Stimulated activated CD4-positive, alpha-beta T cell treated with anti-CD3 and anti-CD28 coated beads, Interleukin-1b, Interleukin-23, amount 100 ng/mL, for 4 hours (primary cell): ENCODE measurements at regions not wholly inside any gene's neighbourhood (a gene's known extent, or its start where the extent isn't known, plus 50 kb on each side); places are given as distances from the start of the nearest gene placed in this dataset.
"Not testable (repeated sequence)": the region's sequence is repeated elsewhere in the genome, so short reads cannot be mapped to it uniquely, and the experiment has no call there.

ENCODE experiments used
- DNase-seq, 2 donors: peaks; one replicate each; pipeline ENCODE4 v3.0.0-alpha.2; 2020; ENCODE audit warnings: low read depth in 2 of 2

- no peak for DNase-seq
Observed at GRCh38 chr2:153307223-153307622, 171.3 kb downstream of the RPRM start.

DNA sequence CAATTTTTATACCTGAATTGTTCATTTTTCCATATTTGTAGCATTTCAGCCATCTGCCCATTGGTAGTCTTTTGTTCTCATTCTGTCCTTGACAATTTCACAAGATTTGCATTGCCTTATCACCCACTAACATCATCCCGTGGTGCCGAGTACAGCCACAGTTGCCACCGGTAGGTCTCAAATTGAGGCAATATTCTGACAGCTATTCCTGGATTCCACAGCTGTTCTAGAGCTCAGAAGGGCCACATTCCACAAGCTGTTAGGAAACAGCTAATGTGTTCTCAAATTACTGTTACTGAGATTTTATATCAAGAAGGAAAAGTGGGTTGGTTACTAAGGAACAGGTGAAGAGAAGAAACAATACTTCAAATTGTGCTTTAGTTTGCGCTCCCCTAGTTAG lies 178.8 kb downstream of the RPRM start:
- DNase-seq = no peak

GRCh38 chr2:153299217-153299616 lies 179.3 kb downstream of the RPRM start:
- DNase-seq = no peak

GRCh38 chr2:153294199-153294786 lies 184.3 kb downstream of the RPRM start:
- no peak for DNase-seq

DNA sequence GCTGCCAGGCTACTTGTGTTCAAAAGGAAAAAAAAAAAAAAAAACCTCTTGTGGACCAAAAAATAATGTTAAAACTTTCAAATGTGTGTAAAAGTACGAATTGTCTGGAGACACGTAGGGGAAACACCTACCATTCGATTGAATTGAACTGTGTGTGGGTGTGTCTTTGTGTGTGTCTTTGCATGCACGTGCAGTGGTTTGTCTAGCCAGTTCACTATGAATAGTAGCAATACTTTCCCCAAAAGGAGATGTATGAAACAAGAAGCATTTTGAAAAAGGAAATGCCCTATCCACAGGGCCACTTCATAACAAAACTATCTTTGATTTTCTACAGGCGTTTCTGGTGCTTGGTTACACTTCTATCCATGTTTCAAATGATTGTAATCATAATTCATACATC lies 186.8 kb downstream of the RPRM start:
- DNase-seq = no peak

DNA sequence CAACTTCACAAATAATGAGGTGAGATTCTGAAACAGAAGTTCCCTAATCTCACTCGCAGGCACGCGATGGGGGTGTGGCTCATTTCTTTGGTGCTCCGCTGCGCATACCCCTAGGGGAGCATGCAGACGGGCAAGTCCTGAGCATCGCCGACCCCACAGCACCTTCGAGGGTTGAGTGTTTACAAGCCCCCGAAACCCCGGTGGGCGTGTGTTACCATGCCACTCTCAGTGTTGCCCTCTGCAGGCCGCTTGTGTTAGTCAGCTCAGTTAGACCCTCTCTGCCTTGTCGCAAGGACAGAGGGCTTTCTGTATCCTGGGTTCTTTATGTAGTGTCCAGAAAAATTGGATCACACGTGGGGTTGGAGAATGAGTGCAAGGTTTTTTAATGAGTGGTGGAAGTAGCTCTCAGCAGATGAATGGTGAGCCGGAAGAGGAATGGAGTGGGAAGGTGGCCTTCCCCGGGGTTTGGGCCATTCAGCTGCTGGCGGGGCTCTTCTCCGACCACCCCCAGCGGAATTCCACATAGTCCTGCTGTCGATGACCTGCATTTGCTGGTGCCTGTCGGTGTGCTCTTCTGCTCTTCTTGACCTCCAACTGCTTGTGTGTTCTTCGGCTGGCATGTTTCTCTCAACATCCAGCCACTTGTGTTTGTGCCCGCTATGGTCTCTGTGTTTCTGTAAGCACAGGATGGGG lies 191.3 kb downstream of the RPRM start:
- no peak for DNase-seq

GRCh38 chr2:153268941-153269461 lies 209.6 kb downstream of the RPRM start:
- no peak for DNase-seq

DNA sequence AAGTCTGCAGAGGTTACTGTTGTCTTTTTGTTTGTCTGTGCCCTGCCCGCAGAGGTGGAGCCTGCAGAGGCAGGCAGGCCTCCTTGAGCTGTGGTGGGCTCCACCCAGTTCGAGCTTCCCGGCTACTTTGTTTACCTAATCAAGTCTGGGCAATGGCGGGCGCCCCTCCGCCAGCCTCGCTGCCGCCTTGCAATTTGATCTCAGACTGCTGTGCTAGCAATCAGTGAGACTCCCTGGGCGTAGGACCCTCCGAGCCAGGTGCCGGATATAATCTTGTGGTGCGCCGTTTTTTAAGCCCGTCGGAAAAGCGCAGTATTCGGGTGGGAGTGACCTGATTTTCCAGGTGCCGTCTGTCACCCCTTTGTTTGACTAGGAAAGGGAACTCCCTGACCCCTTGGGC lies 221.7 kb downstream of the RPRM start:
- not testable (repeated sequence) for DNase-seq

GRCh38 chr2:153246636-153247035 lies 231.9 kb downstream of the RPRM start:
- not testable (repeated sequence) for DNase-seq

- DNase-seq = no peak
Observed at GRCh38 chr2:153235516-153235915, 243.0 kb downstream of the RPRM start.

GRCh38 chr2:153232464-153232863 lies 246.1 kb downstream of the RPRM start:
- DNase-seq = no peak

- DNase-seq = no peak
Observed at GRCh38 chr2:153230977-153231376, 247.6 kb downstream of the RPRM start.

- no peak for DNase-seq
Observed at GRCh38 chr2:153228904-153229303, 249.7 kb downstream of the RPRM start.

GRCh38 chr2:153227981-153228380 lies 250.6 kb downstream of the RPRM start:
- DNase-seq = no peak

GRCh38 chr2:153222231-153223165 lies 256.1 kb downstream of the RPRM start:
- no peak for DNase-seq

DNA sequence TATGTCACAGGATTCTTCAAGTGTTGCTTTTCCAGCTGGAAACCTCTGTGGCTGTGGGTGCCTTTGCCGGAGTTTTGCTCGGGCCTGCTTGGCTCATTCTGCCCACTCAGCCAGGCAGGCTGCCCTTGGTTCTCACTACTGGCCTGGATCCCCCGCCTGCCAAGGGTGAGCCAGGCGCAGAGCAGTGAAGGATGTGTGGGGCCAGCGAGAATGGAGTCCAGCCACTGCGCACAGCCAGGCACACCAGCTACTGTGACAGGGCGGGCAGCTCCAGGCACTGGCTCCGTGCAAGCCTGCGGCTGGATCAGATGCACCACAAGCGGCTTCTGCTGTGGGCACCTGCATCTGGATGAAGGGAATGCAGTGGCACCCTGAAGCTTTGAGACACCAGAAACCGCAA lies 257.1 kb downstream of the RPRM start:
- DNase-seq = no peak

- DNase-seq = no peak
Observed at GRCh38 chr2:153221087-153221486, 257.5 kb downstream of the RPRM start.

GRCh38 chr2:153218851-153219250 lies 259.7 kb downstream of the RPRM start:
- no peak for DNase-seq

GRCh38 chr2:153214337-153214736 lies 264.2 kb downstream of the RPRM start:
- DNase-seq = no peak

- DNase-seq = no peak
Observed at GRCh38 chr2:153213022-153213421, 265.5 kb downstream of the RPRM start.

DNA sequence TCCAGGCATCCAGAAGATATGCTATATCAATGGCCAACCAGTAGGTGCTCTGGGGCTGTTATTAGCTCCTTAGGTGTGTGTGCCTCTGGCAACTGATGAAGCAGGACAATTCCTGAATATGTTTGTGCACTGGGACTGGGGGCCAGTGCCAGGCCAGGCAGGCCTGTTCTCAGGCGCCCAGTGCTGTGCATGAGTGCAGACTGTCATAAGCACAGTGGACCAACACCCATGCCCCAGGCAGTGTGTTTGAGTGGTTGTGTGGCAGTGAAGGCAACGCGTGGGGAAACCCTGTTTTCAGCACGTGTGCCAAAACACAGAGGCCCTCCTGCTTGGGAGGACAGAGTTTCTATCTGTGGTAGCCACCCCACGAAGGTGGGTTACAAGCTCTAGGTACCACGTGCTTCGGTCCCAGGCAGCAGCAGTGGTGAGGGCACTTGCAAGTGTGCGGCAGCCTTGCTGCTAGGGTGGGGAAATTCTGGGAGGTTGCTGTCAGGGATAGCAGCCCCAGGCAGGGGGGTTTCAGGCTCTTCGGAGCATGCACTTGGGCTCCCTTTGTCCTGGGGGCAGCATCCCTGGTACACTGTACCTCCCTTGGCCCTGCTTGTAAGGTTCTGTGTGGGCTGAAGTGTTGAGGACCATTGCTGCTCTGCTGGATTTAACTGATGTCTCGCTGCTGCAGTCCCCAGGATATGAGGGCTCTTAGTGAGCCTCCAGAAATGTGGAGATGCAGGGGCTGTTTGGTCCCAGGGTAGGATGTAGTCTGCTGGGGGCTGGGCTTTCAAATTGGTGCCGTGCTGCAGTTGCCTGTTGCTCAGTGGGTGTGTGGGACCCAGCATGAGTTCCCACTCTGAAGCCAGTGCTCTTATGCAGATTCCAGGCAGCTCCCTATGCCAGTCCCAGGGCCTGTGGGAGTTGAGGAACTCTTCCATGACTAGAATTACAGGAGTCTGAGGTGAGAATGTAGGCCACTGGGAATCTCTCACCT lies 280.9 kb downstream of the RPRM start:
- no peak for DNase-seq
